IMR-90 (cell line): ENCODE measurements at regions not wholly inside any gene's neighbourhood (a gene's known extent, or its start where the extent isn't known, plus 50 kb on each side); places are given as distances from the start of the nearest gene placed in this dataset.

ENCODE experiments used
- CHD1 ChIP-seq: IDR thresholded peaks from 2 replicates; pipeline ENCODE4 v1.6.1; 2012; ENCODE audit warnings: low read depth, low read length, improper control_type of control experiment
- NFE2L2 ChIP-seq: fragments of 150-350 bp; IDR thresholded peaks from 2 replicates; pipeline ENCODE4 v1.6.1; 2016; ENCODE audit warnings: low read depth, mild to moderate bottlenecking, low read length
- POLR2A ChIP-seq: IDR thresholded peaks from 2 replicates; pipeline ENCODE4 v1.6.1; 2012; ENCODE audit warnings: mild to moderate bottlenecking, low read depth, low read length
- RAD21 ChIP-seq: IDR thresholded peaks from 2 replicates; pipeline ENCODE4 v1.6.1; 2012; ENCODE audit warnings: low read length, improper control_type of control experiment
- RCOR1 ChIP-seq: IDR thresholded peaks from 2 replicates; pipeline ENCODE4 v1.6.1; 2012; ENCODE audit warnings: mild to moderate bottlenecking, low read length, improper control_type of control experiment; ENCODE audit not compliant: insufficient replicate concordance
- RFX5 ChIP-seq: IDR thresholded peaks from 2 replicates; pipeline ENCODE4 v1.8.0; 2012; ENCODE audit warnings: low read depth, mild to moderate bottlenecking, low read length, moderate library complexity
- TF ChIP-seq, protein P1 (sequence below): conservative IDR thresholded peaks from 2 replicates; pipeline ENCODE4 v1.5.1; 2012; ENCODE audit warnings: mild to moderate bottlenecking, low read depth, low read length, improper control_type of control experiment
- TF ChIP-seq, protein P2 (sequence below): fragments of 150-350 bp; IDR thresholded peaks from 2 replicates; pipeline ENCODE4 v1.6.1; 2017; ENCODE audit warnings: mild to moderate bottlenecking, antibody characterized with exemption, low read length, low read depth

DNA sequence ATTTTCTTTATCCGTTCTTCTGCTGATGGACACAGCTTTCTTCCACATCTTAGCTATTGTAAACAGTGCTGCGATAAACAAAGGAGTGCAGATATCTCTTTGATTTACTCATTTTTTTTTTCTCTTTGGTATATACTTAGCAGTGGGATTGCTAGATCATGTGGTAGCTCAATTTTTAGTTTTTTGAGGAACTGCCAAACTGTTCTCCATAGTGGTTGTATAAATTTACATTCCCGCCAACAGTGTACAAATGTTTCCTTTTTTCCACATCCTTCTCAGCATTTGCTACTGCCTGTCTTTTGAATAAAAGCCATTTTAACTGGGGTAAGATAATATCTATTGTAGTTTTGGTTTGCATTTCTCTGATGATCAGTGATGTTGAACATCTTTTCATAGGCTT lies 196.8 kb upstream of the ZNF717 start:
- TF ChIP-seq, protein P1, sequence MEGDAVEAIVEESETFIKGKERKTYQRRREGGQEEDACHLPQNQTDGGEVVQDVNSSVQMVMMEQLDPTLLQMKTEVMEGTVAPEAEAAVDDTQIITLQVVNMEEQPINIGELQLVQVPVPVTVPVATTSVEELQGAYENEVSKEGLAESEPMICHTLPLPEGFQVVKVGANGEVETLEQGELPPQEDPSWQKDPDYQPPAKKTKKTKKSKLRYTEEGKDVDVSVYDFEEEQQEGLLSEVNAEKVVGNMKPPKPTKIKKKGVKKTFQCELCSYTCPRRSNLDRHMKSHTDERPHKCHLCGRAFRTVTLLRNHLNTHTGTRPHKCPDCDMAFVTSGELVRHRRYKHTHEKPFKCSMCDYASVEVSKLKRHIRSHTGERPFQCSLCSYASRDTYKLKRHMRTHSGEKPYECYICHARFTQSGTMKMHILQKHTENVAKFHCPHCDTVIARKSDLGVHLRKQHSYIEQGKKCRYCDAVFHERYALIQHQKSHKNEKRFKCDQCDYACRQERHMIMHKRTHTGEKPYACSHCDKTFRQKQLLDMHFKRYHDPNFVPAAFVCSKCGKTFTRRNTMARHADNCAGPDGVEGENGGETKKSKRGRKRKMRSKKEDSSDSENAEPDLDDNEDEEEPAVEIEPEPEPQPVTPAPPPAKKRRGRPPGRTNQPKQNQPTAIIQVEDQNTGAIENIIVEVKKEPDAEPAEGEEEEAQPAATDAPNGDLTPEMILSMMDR: no peak
- TF ChIP-seq POLR2A (no peak), RAD21 (no peak), RFX5 (no peak), NFE2L2 (no peak), CHD1 (no peak), RCOR1 (no peak)
- TF ChIP-seq, protein P2, sequence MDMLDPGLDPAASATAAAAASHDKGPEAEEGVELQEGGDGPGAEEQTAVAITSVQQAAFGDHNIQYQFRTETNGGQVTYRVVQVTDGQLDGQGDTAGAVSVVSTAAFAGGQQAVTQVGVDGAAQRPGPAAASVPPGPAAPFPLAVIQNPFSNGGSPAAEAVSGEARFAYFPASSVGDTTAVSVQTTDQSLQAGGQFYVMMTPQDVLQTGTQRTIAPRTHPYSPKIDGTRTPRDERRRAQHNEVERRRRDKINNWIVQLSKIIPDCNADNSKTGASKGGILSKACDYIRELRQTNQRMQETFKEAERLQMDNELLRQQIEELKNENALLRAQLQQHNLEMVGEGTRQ: no peak
